GM12878 (cell line): ENCODE measurements at regions not wholly inside any gene's neighbourhood (a gene's known extent, or its start where the extent isn't known, plus 50 kb on each side); places are given as distances from the start of the nearest gene placed in this dataset.

Source experiments
- BCL11A ChIP-seq: IDR thresholded peaks from 2 replicates; pipeline ENCODE4 v1.6.1; 2011; ENCODE audit warnings: low read depth, low read length
- BCLAF1 ChIP-seq: fragments of 450-650 bp; IDR thresholded peaks from 2 replicates; pipeline ENCODE4 v1.6.1; 2017; ENCODE audit warnings: antibody characterized with exemption, mild to moderate bottlenecking, moderate library complexity
- BHLHE40 ChIP-seq, 2 experiments: fragments of 450-650 bp in 1 of 2; IDR thresholded peaks; 2 replicates each; pipeline ENCODE4 v1.6.1; 2011 to 2017; ENCODE audit warnings: low read depth in 2 of 2, borderline replicate concordance in 1 of 2, improper control_type of control experiment in 1 of 2, low read length in 1 of 2, mild to moderate bottlenecking in 1 of 2
- CTCF ChIP-seq, 3 experiments: IDR thresholded peaks in 2 of 3; conservative IDR thresholded peaks in 1 of 3; 2 replicates each; pipeline ENCODE4 v1.5.1; 2011; ENCODE audit warnings: low read depth in 3 of 3, low read length in 3 of 3, mild to moderate bottlenecking in 3 of 3, control low read depth in 2 of 3, moderate library complexity in 2 of 3, inconsistent platforms in 1 of 3, mixed read lengths in 1 of 3; ENCODE audit not compliant: control insufficient read depth in 2 of 3, insufficient read depth in 1 of 3; ENCODE audit errors: extremely low read depth in 1 of 3
- GABPA ChIP-seq: IDR thresholded peaks from 2 replicates; pipeline ENCODE4 v1.6.1; 2014; ENCODE audit warnings: antibody characterized with exemption, low read depth, mild to moderate bottlenecking, inconsistent platforms
- NFXL1 ChIP-seq: fragments of 450-650 bp; IDR thresholded peaks from 2 replicates; pipeline ENCODE4 v1.6.1; 2017; ENCODE audit warnings: antibody characterized with exemption, mild to moderate bottlenecking, borderline replicate concordance
- PBX3 ChIP-seq: IDR thresholded peaks from 2 replicates; pipeline ENCODE4 v1.6.1; 2011; ENCODE audit warnings: mild to moderate bottlenecking, low read depth, low read length, moderate library complexity; ENCODE audit not compliant: insufficient replicate concordance
- POLR2AphosphoS5 ChIP-seq: IDR thresholded peaks from 2 replicates; pipeline ENCODE4 v1.6.1; 2011; ENCODE audit warnings: mild to moderate bottlenecking, low read length, inconsistent platforms
- RAD21 ChIP-seq: IDR thresholded peaks from 2 replicates; pipeline ENCODE4 v1.6.1; 2011; ENCODE audit warnings: mild to moderate bottlenecking, low read depth, low read length, moderate library complexity; ENCODE audit not compliant: insufficient read depth
- YBX1 ChIP-seq: fragments of 450-650 bp; IDR thresholded peaks from 2 replicates; pipeline ENCODE4 v1.6.1; 2016; ENCODE audit warnings: antibody characterized with exemption

GRCh38 chr3:17865631-17866030 is 123.2 kb upstream of the TBC1D5 start:
- TF ChIP-seq YBX1 (no peak), RAD21 (no peak), POLR2AphosphoS5 (no peak), BCLAF1 (no peak), GABPA (no peak), CTCF (IDR thresholded peaks at IDR 0.05 in 2 of 3, conservative IDR thresholded peaks at IDR 0.05 in 1 of 3; ENCODE audit: control insufficient read depth in 2 of 3, extremely low read depth in 1 of 3, insufficient read depth in 1 of 3, low read depth in 3 of 3, low read length in 3 of 3) (no peak), PBX3 (no peak), BCL11A (no peak), BHLHE40 (IDR thresholded peaks at IDR 0.05; ENCODE audit: borderline replicate concordance in 1 of 2, low read depth in 2 of 2, low read length in 1 of 2) (no peak), NFXL1 (no peak)
